Esophagus muscularis mucosa (tissue), 4 donors: ENCODE measurements at regions not wholly inside any gene's neighbourhood (a gene's known extent, or its start where the extent isn't known, plus 50 kb on each side); places are given as distances from the start of the nearest gene placed in this dataset.
"Not testable (repeated sequence)": the region's sequence is repeated elsewhere in the genome, so short reads cannot be mapped to it uniquely, and the experiment has no call there.

Source experiments
- DNase-seq: peaks from one replicate; pipeline ENCODE4 v3.0.0-alpha.2; 2017; ENCODE audit errors: extremely low spot score
- H3K27ac ChIP-seq, 4 donors: fragments of 200-600 bp; sonication (generic); replicated peaks in 1 of 4; 1 replicate in 3 of 4; 2 replicates in 1 of 4; pipeline ENCODE4 v1.5.1; 2016 to 2019; ENCODE audit warnings: mild to moderate bottlenecking in 1 of 4
- H3K27me3 ChIP-seq, 4 donors: fragments of 200-600 bp; sonication (generic); one replicate each; pipeline versions ENCODE4 v1.5.1 to v1.6.0; 2016 to 2019
- H3K36me3 ChIP-seq, 4 donors: fragments of 200-600 bp; sonication (generic); one replicate each; pipeline ENCODE4 v1.5.1; 2016 to 2019
- H3K4me1 ChIP-seq, 4 donors: fragments of 200-600 bp; sonication (generic); one replicate each; pipeline ENCODE4 v1.5.1; 2016 to 2019
- H3K4me3 ChIP-seq, 4 donors: fragments of 200-600 bp; sonication (generic); 1 replicate in 2 of 4; 2 replicates in 2 of 4; pipeline ENCODE4 v1.5.1; 2016 to 2019; ENCODE audit warnings: mild to moderate bottlenecking in 4 of 4, moderate library complexity in 1 of 4
- H3K9me3 ChIP-seq, 4 donors: fragments of 200-600 bp; sonication (generic); 1 replicate in 3 of 4; 2 replicates in 1 of 4; pipeline ENCODE4 v1.5.1; 2016 to 2019
- WGBS: methylation state at CpG from one replicate; pipeline ENCODE4 v1.1.5; 2018; 5-methylcytosine and 5-hydroxymethylcytosine counted together
- intact Hi-C: fragments of 100-400 bp; cut with DNase I; formaldehyde crosslinking; loops from one replicate; pipeline ENCODE4 v1.15.1; 2023

GRCh38 chr1:206320227-206320626 is 116.9 kb downstream of the SRGAP2 start:
- H3K9me3 ChIP-seq, H3K4me3 ChIP-seq, H3K27ac ChIP-seq, H3K27me3 ChIP-seq, H3K4me1 ChIP-seq, H3K36me3 ChIP-seq, intact Hi-C loops, DNase-seq: not testable (repeated sequence)
- WGBS: no CpG with 5 or more reads among the region's 2 CpGs

- H3K4me3 ChIP-seq, H3K4me1 ChIP-seq, DNase-seq, intact Hi-C loops, H3K36me3 ChIP-seq, H3K27me3 ChIP-seq, H3K9me3 ChIP-seq, H3K27ac ChIP-seq: not testable (repeated sequence)
- 79% methylated on average over 2 of the region's 6 CpGs for WGBS
These were observed 123.0 kb downstream of the SRGAP2 start for GRCh38 chr1:206326159-206326939.

DNA sequence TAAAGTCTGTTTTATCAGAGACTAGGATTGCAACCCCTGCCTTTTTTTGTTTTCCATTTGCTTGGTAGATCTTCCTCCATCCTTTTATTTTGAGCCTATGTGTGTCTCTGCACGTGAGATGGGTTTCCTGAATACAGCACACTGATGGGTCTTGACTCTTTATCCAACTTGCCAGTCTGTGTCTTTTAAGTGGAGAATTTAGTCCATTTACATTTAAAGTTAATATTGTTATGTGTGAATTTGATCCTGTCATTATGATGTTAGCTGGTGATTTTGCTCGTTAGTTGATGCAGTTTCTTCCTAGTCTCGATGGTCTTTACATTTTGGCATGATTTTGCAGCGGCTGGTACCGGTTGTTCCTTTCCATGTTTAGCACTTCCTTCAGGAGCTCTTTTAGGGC is 128.3 kb downstream of the SRGAP2 start:
- H3K27ac ChIP-seq, intact Hi-C loops, H3K27me3 ChIP-seq, H3K4me3 ChIP-seq, H3K9me3 ChIP-seq, DNase-seq, H3K4me1 ChIP-seq, H3K36me3 ChIP-seq: not testable (repeated sequence)
- 100% methylated on average over 1 of the region's 5 CpGs for WGBS

- H3K9me3 ChIP-seq, intact Hi-C loops, H3K36me3 ChIP-seq, DNase-seq, H3K27me3 ChIP-seq, H3K27ac ChIP-seq, H3K4me3 ChIP-seq, H3K4me1 ChIP-seq: not testable (repeated sequence)
- no CpG with 5 or more reads among the region's 13 CpGs for WGBS
These were observed 130.0 kb downstream of the SRGAP2 start for GRCh38 chr1:206333316-206333715.

- H3K27ac ChIP-seq, intact Hi-C loops, H3K27me3 ChIP-seq, DNase-seq, H3K4me1 ChIP-seq, H3K9me3 ChIP-seq, H3K36me3 ChIP-seq, H3K4me3 ChIP-seq: not testable (repeated sequence)
These were observed 130.6 kb downstream of the SRGAP2 start for GRCh38 chr1:206333897-206334296.

DNA sequence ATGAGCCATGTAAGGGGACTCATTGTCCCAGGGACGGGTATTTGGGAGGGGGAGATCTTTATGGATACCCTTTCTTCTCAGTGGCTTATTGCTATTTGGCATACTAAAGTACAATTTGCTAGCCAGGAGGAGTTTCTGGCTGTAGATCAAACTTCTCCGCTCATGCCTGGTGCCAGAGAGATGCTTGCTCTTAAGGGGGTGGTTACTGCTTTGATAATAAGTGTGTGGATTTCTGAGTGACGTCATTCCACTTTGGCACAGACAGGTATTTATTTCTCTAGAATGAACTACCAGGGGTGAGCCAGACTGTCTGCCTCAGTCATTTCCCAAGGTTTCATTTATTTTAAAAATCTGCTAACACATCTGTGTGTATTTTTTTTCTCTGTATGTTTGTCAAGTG is 131.1 kb downstream of the SRGAP2 start:
- DNase-seq, intact Hi-C loops, H3K4me1 ChIP-seq, H3K27me3 ChIP-seq, H3K9me3 ChIP-seq, H3K36me3 ChIP-seq, H3K4me3 ChIP-seq, H3K27ac ChIP-seq: not testable (repeated sequence)
- 67% methylated on average over 3 of the region's 3 CpGs for WGBS

DNA sequence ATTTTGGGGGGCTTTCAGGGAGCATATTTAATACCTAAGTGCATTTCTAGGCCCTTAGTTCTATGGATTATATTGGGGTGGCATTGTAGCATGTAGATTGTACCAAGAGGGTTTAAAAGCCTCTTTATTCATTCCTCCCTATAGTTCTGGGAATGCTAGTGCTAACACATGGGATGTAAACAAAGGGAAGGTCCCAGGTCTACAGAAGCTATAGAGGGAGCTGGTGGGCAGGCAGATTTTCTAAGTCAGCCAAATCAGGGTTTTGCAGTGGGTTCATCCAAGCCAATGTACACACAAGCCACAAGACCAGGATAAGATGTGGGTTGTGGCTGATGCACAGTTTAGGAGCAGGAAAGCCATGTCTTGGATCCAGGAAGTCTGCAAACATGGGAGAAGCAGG is 131.8 kb downstream of the SRGAP2 start:
- H3K36me3 ChIP-seq, H3K27ac ChIP-seq, H3K27me3 ChIP-seq, H3K4me1 ChIP-seq, intact Hi-C loops, DNase-seq, H3K9me3 ChIP-seq, H3K4me3 ChIP-seq: not testable (repeated sequence)

- 88% methylated on average over 2 of the region's 10 CpGs for WGBS
- H3K4me1 ChIP-seq, H3K27ac ChIP-seq, H3K27me3 ChIP-seq, H3K4me3 ChIP-seq, H3K36me3 ChIP-seq, H3K9me3 ChIP-seq, intact Hi-C loops, DNase-seq: not testable (repeated sequence)
These were observed 132.8 kb downstream of the SRGAP2 start for GRCh38 chr1:206335875-206336846.

DNA sequence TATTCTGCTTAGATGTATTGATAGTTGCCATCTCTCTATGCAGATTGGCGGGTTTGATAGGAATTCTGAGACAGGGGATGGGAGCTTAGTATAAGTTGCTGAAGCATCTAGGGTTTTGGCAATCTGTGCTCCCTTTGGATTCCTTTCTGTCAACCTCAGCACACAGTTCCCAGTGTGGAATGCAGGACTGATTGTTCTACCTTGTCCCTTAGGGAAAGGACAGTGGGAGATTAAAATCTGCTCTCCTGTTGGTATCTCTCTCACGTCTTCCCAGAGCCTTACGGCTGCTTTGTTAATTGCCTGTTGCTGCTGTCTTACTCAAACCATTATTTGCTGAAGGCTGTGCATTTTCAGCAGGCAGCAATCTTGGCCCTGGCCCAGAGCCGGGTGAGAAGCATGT is 133.3 kb upstream of the IKBKE start:
- H3K27ac ChIP-seq, H3K9me3 ChIP-seq, H3K4me3 ChIP-seq, H3K27me3 ChIP-seq, intact Hi-C loops, H3K36me3 ChIP-seq, DNase-seq, H3K4me1 ChIP-seq: not testable (repeated sequence)
- WGBS: 67% methylated on average over 1 of the region's 4 CpGs

DNA sequence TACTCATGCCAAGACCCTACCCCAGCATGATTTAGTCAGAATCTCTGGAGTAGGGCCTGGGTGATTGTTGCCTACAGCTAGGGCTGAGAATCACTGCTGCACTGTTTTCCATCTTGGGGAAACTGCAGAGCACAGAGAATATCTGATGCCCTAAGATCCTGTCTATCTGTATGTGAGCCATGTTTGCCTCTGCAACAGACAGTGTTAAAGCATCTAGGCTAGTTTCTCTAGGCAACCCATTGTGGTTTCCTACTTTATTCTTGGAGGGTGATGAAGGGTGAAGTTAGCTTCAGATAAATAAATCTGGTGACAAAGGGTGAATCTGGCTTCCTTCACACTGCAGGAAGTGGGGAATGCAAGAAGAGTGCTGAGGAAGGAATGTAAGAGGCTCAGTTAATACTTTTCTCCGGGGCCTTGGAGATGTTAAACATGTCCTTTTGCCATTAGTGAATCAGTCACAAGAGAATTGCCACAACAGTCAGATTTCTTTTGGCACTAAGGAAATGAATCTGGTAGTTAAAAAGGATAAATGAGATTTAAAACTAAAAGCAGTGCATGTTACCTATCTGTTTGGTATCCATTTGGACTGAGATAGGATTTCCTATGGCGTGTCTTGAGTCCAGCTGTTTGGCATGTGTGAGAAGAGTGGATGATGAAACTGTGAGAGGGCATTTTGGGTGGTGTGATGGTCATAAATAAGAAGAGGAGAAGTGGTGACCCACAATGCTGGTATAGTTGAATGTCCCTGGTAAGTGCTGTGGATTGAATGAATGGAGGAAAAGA is 119.6 kb upstream of the IKBKE start:
- H3K4me3 ChIP-seq, H3K36me3 ChIP-seq, H3K4me1 ChIP-seq, H3K27ac ChIP-seq, intact Hi-C loops, H3K27me3 ChIP-seq, DNase-seq, H3K9me3 ChIP-seq: not testable (repeated sequence)
- WGBS: 81% methylated on average over 1 of the region's 2 CpGs

DNA sequence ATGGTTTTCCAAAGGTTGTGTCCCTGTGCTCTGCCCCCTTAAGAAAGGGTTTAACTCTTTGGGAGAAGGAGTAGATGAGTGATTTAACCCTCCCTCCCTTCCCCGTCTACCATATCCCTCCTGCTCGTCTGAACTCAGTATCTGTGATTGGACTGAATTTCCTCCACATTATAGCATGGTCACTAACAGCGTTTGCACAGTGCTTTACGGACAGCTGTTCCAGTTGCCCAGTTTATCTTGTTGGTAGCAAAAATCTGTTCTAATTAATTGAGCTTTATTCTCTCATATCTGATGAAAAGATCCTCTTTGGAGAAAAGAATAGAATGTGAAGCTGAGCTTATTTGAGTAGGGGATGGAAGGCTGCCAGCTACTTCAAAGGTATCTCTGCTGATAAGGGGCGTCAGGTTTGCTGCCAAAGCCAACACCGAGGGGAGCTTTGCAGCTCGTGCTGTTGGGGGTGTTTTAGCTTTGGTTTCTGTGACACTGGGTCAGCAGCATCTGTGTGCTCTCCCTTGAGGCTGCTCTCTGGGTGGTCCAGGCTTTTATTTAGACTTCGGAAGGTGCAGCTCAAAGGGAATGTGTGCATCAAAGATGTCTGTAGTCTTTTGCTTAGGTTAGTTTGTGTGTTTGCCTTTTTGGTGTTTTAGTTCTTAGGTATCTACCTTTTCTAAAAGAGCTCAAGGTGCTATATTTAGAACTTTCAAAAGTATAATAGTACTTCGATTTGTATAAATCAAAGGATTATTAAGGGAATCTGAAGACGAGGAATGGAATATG is 118.8 kb upstream of the IKBKE start:
- H3K27ac ChIP-seq, intact Hi-C loops, H3K36me3 ChIP-seq, H3K4me1 ChIP-seq, H3K4me3 ChIP-seq, DNase-seq, H3K9me3 ChIP-seq, H3K27me3 ChIP-seq: not testable (repeated sequence)
- 84% methylated on average over 5 of the region's 10 CpGs for WGBS

- H3K4me3 ChIP-seq, H3K27me3 ChIP-seq, DNase-seq, H3K9me3 ChIP-seq, H3K36me3 ChIP-seq, H3K27ac ChIP-seq, H3K4me1 ChIP-seq, intact Hi-C loops: not testable (repeated sequence)
These were observed 114.0 kb upstream of the IKBKE start for GRCh38 chr1:206356310-206356709.
